ENCODE measurements at regions not wholly inside any gene's neighbourhood (a gene's known extent, or its start where the extent isn't known, plus 50 kb on each side); places are given as distances from the start of the nearest gene placed in this dataset.

DNA sequence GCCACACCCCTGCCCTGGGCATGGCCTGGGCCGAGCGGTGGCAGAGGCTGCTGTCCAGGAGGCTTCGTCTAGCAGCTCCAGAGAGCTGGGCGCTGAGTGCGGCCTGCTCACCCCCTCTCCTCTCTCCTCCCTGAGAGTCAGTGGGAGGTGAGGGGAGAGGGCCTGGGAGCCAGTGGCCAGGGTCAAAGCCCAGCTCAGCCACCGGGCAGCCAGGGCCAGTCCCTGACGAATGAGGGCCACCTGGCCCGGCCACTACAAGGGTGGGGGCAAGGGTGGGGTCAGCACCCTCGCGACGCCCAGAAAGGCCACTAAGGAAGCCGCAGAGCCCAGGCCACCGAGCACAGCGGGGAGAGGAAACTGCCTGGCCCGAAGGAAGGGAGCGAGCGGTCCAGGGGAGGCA is 131.7 kb downstream of the FAM53A start:
- TF ChIP-seq, protein P1, sequence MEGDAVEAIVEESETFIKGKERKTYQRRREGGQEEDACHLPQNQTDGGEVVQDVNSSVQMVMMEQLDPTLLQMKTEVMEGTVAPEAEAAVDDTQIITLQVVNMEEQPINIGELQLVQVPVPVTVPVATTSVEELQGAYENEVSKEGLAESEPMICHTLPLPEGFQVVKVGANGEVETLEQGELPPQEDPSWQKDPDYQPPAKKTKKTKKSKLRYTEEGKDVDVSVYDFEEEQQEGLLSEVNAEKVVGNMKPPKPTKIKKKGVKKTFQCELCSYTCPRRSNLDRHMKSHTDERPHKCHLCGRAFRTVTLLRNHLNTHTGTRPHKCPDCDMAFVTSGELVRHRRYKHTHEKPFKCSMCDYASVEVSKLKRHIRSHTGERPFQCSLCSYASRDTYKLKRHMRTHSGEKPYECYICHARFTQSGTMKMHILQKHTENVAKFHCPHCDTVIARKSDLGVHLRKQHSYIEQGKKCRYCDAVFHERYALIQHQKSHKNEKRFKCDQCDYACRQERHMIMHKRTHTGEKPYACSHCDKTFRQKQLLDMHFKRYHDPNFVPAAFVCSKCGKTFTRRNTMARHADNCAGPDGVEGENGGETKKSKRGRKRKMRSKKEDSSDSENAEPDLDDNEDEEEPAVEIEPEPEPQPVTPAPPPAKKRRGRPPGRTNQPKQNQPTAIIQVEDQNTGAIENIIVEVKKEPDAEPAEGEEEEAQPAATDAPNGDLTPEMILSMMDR (IDR thresholded peaks at IDR 0.05; ENCODE audit: low read length): no peak
- no peak for TF ChIP-seq EZH2 (IDR thresholded peaks at IDR 0.05; ENCODE audit: borderline replicate concordance, low read length)
